Mucosa of stomach (tissue), 1 donor: ENCODE measurements at regions not wholly inside any gene's neighbourhood (a gene's known extent, or its start where the extent isn't known, plus 50 kb on each side); places are given as distances from the start of the nearest gene placed in this dataset.

Experiments
- H3K27me3 ChIP-seq: one replicate; pipeline ENCODE4 v1.7.0; 2013; ENCODE audit warnings: mild to moderate bottlenecking, low read length; ENCODE audit not compliant: control insufficient read depth, insufficient read depth
- H3K36me3 ChIP-seq: one replicate; pipeline ENCODE4 v1.7.0; 2013; ENCODE audit warnings: low read length; ENCODE audit not compliant: control insufficient read depth, insufficient read depth
- H3K4me1 ChIP-seq: one replicate; pipeline ENCODE4 v1.7.0; 2013; ENCODE audit warnings: mild to moderate bottlenecking, low read length; ENCODE audit not compliant: control insufficient read depth, insufficient read depth
- H3K4me3 ChIP-seq: one replicate; pipeline ENCODE4 v1.7.0; 2013; ENCODE audit warnings: low read length
- H3K9ac ChIP-seq: one replicate; pipeline ENCODE4 v1.7.0; 2013; ENCODE audit warnings: mild to moderate bottlenecking, low read length, moderate library complexity
- H3K9me3 ChIP-seq: one replicate; pipeline ENCODE4 v1.7.0; 2013; ENCODE audit warnings: mild to moderate bottlenecking, low read length, moderate library complexity; ENCODE audit not compliant: control insufficient read depth
- donor health status: Pancreatic carcinoma.

GRCh38 chr15:69600556-69601085 lies 148.0 kb downstream of the RPLP1 start:
- Histone ChIP-seq H3K4me1 (peaks cover 30% of the 10 kb centered on the region), H3K9ac (no peak overlapping the region), H3K4me3 (no peak overlapping the region), H3K36me3 (no peaks in the 10 kb centered on the region), H3K9me3 (no peaks in the 10 kb centered on the region), H3K27me3 (peaks cover 10% of the 10 kb centered on the region)

- H3K27me3 ChIP-seq, result no peaks in the 10 kb centered on the region
- H3K4me3 ChIP-seq, result no peak overlapping the region
- H3K9ac ChIP-seq, result no peak overlapping the region
- no peaks in the 10 kb centered on the region for H3K36me3 ChIP-seq
- H3K4me1 ChIP-seq, result peaks cover 17% of the 10 kb centered on the region
- H3K9me3 ChIP-seq, result no peaks in the 10 kb centered on the region
These were observed 149.3 kb downstream of the RPLP1 start for GRCh38 chr15:69601711-69602504.

DNA sequence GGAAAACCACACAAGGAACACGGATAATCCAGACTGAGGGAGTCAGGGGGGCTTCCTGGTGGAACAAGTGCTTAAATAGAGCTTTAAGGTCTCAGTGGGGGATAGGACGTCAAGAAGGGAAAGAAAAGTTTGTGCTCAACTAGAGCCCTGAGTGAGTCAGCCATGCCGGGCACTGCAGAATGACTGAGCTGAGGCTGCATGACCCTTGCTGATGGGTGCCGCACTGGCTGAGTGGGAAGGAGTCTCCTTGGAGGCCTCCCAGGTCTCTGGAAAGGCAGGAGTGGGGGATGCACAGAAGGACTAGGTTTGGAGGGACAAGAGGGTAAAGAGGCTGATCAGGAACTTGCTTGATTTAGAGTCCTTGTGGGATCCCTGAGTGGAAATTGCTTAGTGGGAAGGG lies 150.3 kb downstream of the RPLP1 start:
- H3K27me3 ChIP-seq, result no peaks in the 10 kb centered on the region
- no peak overlapping the region for H3K9ac ChIP-seq
- no peak overlapping the region for H3K4me3 ChIP-seq
- H3K36me3 ChIP-seq, result no peaks in the 10 kb centered on the region
- no peaks in the 10 kb centered on the region for H3K9me3 ChIP-seq
- peaks cover 16% of the 10 kb centered on the region for H3K4me1 ChIP-seq

DNA sequence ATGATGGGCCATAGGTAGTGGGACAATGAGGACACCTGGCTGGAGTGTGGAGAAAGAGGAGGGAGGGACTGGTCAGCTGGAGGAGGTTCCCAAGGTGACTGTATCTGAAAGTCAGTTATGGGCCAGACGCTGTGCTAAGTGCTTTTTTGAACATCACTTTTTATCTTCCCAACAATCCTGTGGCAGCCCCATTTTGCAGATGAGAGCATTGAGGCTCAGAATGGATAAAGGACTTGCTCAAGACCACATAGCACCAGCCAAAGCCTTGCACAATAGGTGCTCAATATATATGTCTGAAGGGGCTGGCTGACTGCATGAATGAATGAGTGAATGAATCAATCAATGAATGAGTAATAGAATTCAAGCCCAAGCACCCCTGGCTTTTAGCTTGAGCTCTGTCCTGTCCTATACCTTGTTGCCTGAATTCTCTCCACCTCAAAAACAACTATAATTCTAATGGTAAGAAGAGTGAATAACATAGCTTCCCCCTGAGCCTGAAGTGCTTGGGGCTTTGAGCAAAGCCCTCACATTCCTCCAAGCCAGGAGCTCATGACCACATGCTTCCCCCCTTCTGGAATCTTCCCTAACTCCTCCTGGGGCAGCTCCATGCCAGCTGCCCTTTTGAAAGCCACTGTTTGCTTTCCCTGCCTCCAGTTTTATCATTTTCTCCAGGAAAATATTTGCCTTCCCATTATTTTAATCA lies 150.9 kb downstream of the RPLP1 start:
- Histone ChIP-seq H3K4me3 (no peak overlapping the region), H3K9ac (no peak overlapping the region), H3K36me3 (no peaks in the 10 kb centered on the region), H3K9me3 (no peaks in the 10 kb centered on the region), H3K27me3 (no peaks in the 10 kb centered on the region), H3K4me1 (peaks cover 16% of the 10 kb centered on the region)

DNA sequence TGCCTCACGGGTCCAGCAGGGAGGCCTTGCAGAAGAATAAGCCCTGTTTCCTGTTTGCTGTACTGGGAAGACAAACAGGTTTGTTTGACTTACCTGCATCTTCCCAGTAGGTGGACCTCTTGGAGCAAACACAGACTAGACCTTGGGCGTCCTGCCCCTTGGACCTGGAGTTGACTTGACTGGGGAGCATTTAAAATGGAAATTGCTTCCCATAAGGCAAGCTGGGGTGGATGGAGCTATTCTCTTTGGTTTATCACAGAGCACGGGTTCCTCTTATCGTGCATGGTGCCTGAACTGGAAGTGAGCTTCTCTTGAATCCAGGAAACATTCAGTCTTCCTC lies 151.4 kb downstream of the RPLP1 start:
- H3K4me1 ChIP-seq, result peaks cover 16% of the 10 kb centered on the region

GRCh38 chr15:69606144-69606543 lies 153.5 kb downstream of the RPLP1 start:
- no peak overlapping the region for H3K9ac ChIP-seq
- H3K36me3 ChIP-seq, result no peaks in the 10 kb centered on the region
- peaks cover 16% of the 10 kb centered on the region for H3K4me1 ChIP-seq
- no peaks in the 10 kb centered on the region for H3K27me3 ChIP-seq
- no peak overlapping the region for H3K4me3 ChIP-seq
- no peaks in the 10 kb centered on the region for H3K9me3 ChIP-seq

More for the DNA sequence above, 151.4 kb downstream of the RPLP1 start:
- no peak overlapping the region for H3K9ac ChIP-seq
- no peaks in the 10 kb centered on the region for H3K9me3 ChIP-seq
- H3K36me3 ChIP-seq, result no peaks in the 10 kb centered on the region
- no peaks in the 10 kb centered on the region for H3K27me3 ChIP-seq
- no peak overlapping the region for H3K4me3 ChIP-seq

GRCh38 chr15:69606921-69607500 lies 154.4 kb downstream of the RPLP1 start:
- no peaks in the 10 kb centered on the region for H3K27me3 ChIP-seq
- no peak overlapping the region for H3K4me3 ChIP-seq
- H3K4me1 ChIP-seq, result peaks cover 16% of the 10 kb centered on the region
- H3K9ac ChIP-seq, result no peak overlapping the region
- no peaks in the 10 kb centered on the region for H3K36me3 ChIP-seq
- no peaks in the 10 kb centered on the region for H3K9me3 ChIP-seq

DNA sequence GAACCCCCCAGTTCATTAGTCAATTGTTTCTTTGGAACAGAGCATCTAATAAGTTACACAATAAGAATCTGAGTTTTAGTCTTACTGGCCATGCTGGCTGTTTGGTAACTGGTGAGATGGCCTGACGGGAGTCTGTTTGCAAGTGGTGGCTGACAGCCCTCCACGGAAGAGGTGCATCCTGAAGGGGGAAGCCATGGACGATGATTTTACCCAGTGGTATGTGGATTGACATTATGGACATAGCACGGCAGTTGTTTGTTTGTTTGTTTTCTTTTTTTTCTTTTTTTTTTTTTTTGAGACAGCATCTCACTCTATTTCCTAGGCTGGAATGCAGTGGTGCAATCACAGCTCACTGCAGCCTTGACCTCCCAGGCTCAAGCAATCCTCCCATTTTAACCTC lies 156.0 kb downstream of the RPLP1 start:
- Histone ChIP-seq H3K9ac (no peak overlapping the region), H3K27me3 (no peaks in the 10 kb centered on the region), H3K9me3 (no peaks in the 10 kb centered on the region), H3K4me3 (no peak overlapping the region), H3K4me1 (peaks cover 8% of the 10 kb centered on the region), H3K36me3 (no peaks in the 10 kb centered on the region)

DNA sequence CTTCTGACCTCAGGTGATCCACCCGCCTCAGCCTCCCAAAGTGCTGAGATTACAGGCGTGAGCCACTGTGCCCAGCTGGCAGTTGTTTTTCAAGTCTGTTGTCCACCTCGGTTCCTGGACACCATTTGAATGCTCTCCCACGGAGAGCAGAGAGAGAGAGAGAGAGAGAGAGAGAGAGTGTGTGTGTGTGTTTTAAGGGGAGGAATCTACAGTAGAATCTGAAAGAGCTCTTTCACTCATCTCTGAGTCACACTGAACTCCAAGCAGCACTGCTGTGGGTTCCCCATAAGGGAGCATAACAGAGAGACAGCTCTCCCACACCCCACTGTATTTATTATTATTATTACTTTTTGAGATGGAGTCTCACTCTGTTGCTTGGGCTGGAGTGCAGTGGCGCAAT lies 156.6 kb downstream of the RPLP1 start:
- Histone ChIP-seq H3K9ac (no peak overlapping the region), H3K9me3 (no peaks in the 10 kb centered on the region), H3K4me3 (no peak overlapping the region), H3K4me1 (peaks cover 4% of the 10 kb centered on the region), H3K27me3 (no peaks in the 10 kb centered on the region), H3K36me3 (no peaks in the 10 kb centered on the region)

DNA sequence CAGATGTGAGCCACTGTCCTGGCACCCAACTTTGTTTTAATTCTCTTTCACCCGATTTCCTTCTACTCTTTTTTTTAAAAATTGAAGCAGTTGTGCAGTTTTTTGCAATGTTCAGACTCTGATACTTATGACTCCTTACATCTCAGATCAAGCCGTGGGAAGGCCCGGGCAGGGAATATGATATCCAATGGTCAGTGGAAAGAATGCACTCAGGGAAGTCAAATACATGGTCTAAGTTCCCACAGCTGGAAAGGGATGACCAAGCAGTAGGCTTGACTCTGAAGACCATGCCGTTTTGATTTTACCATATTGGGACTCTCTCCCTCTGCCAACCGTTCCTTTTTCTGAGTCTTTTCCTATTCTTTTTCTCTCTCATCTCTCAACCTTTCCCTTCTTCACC lies 157.2 kb downstream of the RPLP1 start:
- Histone ChIP-seq H3K27me3 (no peaks in the 10 kb centered on the region), H3K9ac (no peak overlapping the region), H3K4me3 (no peak overlapping the region), H3K36me3 (no peaks in the 10 kb centered on the region), H3K9me3 (no peaks in the 10 kb centered on the region), H3K4me1 (no peaks in the 10 kb centered on the region)

DNA sequence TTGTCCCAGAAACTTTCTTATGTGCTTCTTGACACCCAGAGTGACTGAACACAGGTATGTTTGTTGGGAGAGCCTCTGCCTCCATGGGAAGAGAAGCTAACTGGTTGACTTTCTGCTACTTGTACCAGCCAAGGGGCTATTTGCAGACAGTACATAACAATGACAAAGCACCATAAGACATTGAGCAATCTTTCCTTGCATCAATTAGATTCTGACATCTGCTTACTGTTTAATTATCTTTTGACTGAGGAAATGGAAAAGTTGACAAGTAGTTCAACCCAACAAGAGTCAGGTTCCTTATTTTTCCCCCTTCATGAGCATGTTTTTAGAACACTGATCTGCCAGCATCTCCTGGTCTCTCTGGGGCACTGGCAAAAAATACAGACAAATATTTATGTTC lies 157.7 kb downstream of the RPLP1 start:
- Histone ChIP-seq H3K9ac (no peak overlapping the region), H3K9me3 (no peaks in the 10 kb centered on the region), H3K36me3 (no peaks in the 10 kb centered on the region)

GRCh38 chr15:69610858-69611257 lies 158.2 kb downstream of the RPLP1 start:
- no peaks in the 10 kb centered on the region for H3K9me3 ChIP-seq
- no peak overlapping the region for H3K9ac ChIP-seq
- H3K4me3 ChIP-seq, result no peak overlapping the region
- peaks cover 3% of the 10 kb centered on the region for H3K4me1 ChIP-seq
- H3K36me3 ChIP-seq, result no peaks in the 10 kb centered on the region
- no peaks in the 10 kb centered on the region for H3K27me3 ChIP-seq

More for the DNA sequence above, 157.7 kb downstream of the RPLP1 start:
- H3K4me3 ChIP-seq, result no peak overlapping the region
- H3K4me1 ChIP-seq, result no peaks in the 10 kb centered on the region
- H3K27me3 ChIP-seq, result no peaks in the 10 kb centered on the region
